Activated naive CD4-positive, alpha-beta T cell treated with anti-CD3 and anti-CD28 coated beads, Interleukin-2, amount 10 ng/mL, durations not matched to agents 7 days and 5 days (primary cell): ENCODE measurements at regions not wholly inside any gene's neighbourhood (a gene's known extent, or its start where the extent isn't known, plus 50 kb on each side); places are given as distances from the start of the nearest gene placed in this dataset.

ENCODE experiments used
- CTCF ChIA-PET: fragments of 350-600 bp; sonication (Branson Sonifier 250); formaldehyde crosslinking; loops from one replicate; lab custom pipeline; 2021; ENCODE audit warnings: antibody characterized with exemption; lab: Charles Lee
- DNase-seq: peaks from one replicate; pipeline ENCODE4 v3.0.0-alpha.2; 2020
- H3K27ac Mint-ChIP-seq: one replicate; pipeline ENCODE4 v1.8.0; 2021; ENCODE audit warnings: mild to moderate bottlenecking, moderate library complexity, mixed read lengths
- H3K27me3 Mint-ChIP-seq: one replicate; pipeline ENCODE4 v1.8.0; 2021; ENCODE audit warnings: mild to moderate bottlenecking, mixed read lengths
- H3K36me3 Mint-ChIP-seq: one replicate; pipeline ENCODE4 v1.8.0; 2021; ENCODE audit warnings: mixed read lengths
- H3K4me1 Mint-ChIP-seq: one replicate; pipeline ENCODE4 v1.8.0; 2021; ENCODE audit warnings: mixed read lengths
- H3K4me3 Mint-ChIP-seq: one replicate; pipeline ENCODE4 v1.8.0; 2021; ENCODE audit warnings: mild to moderate bottlenecking, moderate library complexity, mixed read lengths
- H3K9me3 Mint-ChIP-seq: one replicate; pipeline ENCODE4 v1.8.0; 2021; ENCODE audit warnings: mixed read lengths

DNA sequence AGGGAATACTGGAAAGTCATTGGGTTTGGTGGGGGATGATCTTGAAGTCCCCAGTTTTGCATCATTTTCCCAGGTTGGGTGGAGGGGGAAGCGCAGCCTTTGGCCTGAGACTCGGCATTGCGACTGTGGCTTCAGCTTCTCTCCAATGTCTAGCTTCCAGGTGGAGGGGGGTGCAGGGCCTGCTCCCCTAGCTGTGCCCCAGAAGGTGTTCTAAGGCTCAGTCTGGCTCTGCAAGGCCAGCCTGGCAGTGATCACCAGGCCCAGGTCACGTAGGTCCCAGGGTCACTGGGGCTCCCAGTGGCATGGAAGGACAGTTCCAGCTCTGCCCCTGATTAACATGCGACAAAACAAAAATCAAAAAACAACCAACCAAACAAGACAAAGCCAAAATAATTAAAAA, 56.9 kb upstream of the HAAO start:
- H3K36me3 Mint-ChIP-seq: no peaks in the 10 kb centered on the region
- no peaks in the 10 kb centered on the region for H3K4me1 Mint-ChIP-seq
- no peak overlapping the region for H3K27ac Mint-ChIP-seq
- H3K4me3 Mint-ChIP-seq: no peak overlapping the region
- no peak for DNase-seq
- peaks cover 16% of the 10 kb centered on the region for H3K27me3 Mint-ChIP-seq
- no peaks in the 10 kb centered on the region for H3K9me3 Mint-ChIP-seq
- CTCF ChIA-PET: interaction anchor here (0.5 to 2.2 kb wide), 4 partner anchors 11 to 380 kb away, joined by 3 to 10 read pairs (median 4); no protein-coding TSS in a partner anchor

DNA sequence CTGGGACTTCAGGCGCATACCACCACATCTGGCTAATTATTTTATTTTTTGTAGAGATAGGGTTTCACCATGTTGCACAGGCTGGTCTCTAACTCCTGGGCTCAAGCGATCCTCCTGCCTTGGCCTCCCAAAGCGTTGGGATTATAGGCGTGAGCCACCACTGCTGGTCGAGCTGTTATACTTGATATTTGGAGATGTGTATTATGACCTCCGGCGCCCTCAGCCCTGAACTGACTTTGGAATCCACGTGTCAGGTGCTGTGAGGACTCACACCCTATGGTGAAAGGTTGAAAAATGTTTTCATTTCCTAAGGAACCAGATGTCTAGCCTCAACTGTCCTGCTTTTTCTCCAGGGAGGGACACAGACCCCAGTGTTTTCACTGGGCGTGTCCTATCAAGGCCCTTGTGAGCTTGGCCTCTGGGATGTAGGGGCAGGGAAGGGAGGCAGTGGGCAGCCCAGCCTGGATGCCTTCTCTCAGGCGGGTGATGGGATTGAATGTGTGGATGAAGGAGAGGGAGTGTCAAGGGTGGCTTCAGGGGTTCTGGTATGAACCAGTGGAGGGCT, 56.4 kb upstream of the HAAO start:
- no peaks in the 10 kb centered on the region for H3K9me3 Mint-ChIP-seq
- no peak overlapping the region for H3K4me3 Mint-ChIP-seq
- no peak overlapping the region for H3K27ac Mint-ChIP-seq
- CTCF ChIA-PET: interaction anchor here (0.6 to 2.2 kb wide), 4 partner anchors 21 to 459 kb away, joined by 3 to 10 read pairs (median 4); no protein-coding TSS in a partner anchor
- H3K4me1 Mint-ChIP-seq: no peaks in the 10 kb centered on the region
- peaks cover 20% of the 10 kb centered on the region for H3K27me3 Mint-ChIP-seq
- no peak for DNase-seq
- no peaks in the 10 kb centered on the region for H3K36me3 Mint-ChIP-seq

DNA sequence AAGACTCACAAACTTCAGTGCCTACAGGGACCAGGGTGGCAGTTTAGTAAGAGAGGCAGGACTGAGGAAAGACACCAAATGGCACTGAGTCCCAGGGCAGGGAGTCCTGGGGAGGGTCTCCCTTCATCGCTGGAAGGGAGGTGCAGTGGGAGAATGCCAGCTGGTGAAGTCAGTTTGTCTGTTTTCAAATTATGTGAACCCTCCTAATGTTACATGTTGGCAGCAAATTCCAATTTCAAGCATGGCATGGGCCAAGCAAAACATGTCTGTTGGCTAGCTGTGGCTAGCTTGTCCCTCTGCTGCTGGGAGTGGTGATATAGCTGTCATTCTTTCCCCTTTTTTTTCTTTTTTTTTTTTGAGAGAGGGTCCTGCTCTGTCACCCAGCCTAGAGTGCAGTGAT, 55.9 kb upstream of the HAAO start:
- peaks cover 26% of the 10 kb centered on the region for H3K27me3 Mint-ChIP-seq
- no peaks in the 10 kb centered on the region for H3K4me1 Mint-ChIP-seq
- no peak overlapping the region for H3K4me3 Mint-ChIP-seq
- H3K9me3 Mint-ChIP-seq: no peaks in the 10 kb centered on the region
- DNase-seq: no peak
- H3K27ac Mint-ChIP-seq: no peak overlapping the region
- no peaks in the 10 kb centered on the region for H3K36me3 Mint-ChIP-seq
- CTCF ChIA-PET: interaction anchor here (0.6 to 1.1 kb wide), 2 partner anchors 21 to 459 kb away, joined by 3 to 4 read pairs; no protein-coding TSS in a partner anchor

DNA sequence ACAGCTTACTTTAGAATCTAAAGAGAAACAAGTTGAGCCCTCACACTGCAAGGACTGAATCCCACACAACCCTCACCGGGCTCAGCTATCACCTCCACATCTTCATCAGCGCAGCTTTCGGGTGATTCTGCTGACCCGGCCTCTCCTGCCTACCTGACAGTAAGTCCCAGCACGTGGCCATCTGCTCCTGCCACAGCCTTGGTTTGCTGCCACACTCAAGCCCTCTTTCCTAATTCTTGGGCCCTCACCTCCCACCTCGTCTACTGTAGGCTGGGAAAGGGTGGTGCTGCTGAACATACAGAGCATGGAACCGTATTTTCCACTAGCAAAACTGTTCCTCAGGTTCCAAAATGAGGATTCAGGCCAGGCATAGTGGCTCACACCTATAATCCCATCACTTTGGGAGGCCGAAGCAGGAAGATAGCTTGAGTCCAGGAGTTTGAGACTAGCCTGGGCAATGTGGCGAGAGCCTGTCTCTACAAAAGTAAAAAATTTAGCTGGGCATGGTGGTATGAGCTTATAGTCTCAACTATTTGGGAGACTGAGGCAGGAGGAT, 55.3 kb upstream of the HAAO start:
- no peaks in the 10 kb centered on the region for H3K9me3 Mint-ChIP-seq
- H3K27ac Mint-ChIP-seq: no peak overlapping the region
- H3K4me3 Mint-ChIP-seq: no peak overlapping the region
- peaks cover 29% of the 10 kb centered on the region for H3K27me3 Mint-ChIP-seq
- no peaks in the 10 kb centered on the region for H3K36me3 Mint-ChIP-seq
- DNase-seq: no peak
- CTCF ChIA-PET: interaction anchor here (0.6 to 1.1 kb wide), 2 partner anchors 20 to 460 kb away, joined by 3 to 4 read pairs; no protein-coding TSS in a partner anchor
- H3K4me1 Mint-ChIP-seq: no peaks in the 10 kb centered on the region

DNA sequence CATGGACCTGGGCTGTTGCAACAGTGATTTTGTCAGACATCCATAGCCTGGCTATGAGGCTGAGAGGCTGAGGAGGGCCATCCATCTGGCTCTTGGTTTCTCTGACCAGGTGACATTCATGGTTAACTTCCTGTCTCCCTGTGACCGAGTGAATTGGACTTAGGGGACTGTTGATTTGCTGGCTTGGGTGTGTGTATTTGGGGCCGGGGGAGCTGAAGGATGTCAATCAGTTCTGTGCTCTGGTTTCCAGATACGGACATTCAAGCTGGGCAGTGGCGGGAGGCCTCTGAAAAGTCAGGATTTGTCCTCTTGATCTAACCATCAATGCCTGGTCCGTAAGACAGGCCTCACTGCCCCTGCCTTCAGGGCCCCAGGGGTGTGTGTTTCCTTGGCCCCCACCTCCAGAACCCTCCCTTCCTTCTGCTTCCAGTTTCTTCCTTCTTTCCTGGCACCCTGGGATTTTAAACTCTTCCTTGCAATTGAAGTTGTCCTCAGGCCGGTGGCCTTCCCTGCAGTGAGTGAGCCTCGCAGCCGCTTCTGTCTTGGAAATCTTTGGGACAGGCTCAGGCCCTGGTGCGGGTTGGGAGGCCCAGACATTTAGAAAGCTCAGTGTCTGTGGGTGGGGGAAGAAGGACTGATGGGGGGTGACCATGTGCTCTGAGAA, 54.7 kb upstream of the HAAO start:
- DNase-seq: no peak
- Mint-ChIP-seq H3K4me3 (no peak overlapping the region), H3K36me3 (no peaks in the 10 kb centered on the region), H3K27ac (no peak overlapping the region), H3K27me3 (peaks cover 29% of the 10 kb centered on the region), H3K9me3 (no peaks in the 10 kb centered on the region), H3K4me1 (no peaks in the 10 kb centered on the region)
- CTCF ChIA-PET: no interaction called here

DNA sequence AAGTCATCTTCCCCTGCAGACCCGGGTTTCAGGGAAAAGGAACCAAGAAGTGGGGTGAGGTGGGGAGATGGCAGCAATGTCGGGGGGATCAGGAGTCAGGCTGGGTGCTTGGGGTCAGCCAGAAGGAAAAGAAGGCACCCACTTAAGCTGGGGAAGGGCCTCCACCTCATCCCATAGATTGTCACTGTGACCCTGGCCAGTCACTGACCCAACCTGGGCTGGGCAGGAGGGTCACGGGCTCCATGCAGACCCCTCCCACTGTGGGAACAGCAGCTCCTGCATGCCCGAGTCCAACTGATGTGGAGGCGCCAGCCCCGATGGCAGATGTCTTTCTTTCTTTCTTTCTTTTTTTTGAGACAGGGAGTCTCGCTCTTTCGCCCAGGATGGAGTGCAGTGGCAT, 53.6 kb upstream of the HAAO start:
- no peak for DNase-seq
- Mint-ChIP-seq H3K9me3 (no peaks in the 10 kb centered on the region), H3K4me1 (no peaks in the 10 kb centered on the region), H3K27me3 (peaks cover 34% of the 10 kb centered on the region), H3K4me3 (no peak overlapping the region), H3K27ac (no peak overlapping the region), H3K36me3 (no peaks in the 10 kb centered on the region)
- CTCF ChIA-PET: interaction anchor here (1.3 kb wide), 1 partner anchor 17 kb away, joined by 3 read pairs; no protein-coding TSS in a partner anchor

DNA sequence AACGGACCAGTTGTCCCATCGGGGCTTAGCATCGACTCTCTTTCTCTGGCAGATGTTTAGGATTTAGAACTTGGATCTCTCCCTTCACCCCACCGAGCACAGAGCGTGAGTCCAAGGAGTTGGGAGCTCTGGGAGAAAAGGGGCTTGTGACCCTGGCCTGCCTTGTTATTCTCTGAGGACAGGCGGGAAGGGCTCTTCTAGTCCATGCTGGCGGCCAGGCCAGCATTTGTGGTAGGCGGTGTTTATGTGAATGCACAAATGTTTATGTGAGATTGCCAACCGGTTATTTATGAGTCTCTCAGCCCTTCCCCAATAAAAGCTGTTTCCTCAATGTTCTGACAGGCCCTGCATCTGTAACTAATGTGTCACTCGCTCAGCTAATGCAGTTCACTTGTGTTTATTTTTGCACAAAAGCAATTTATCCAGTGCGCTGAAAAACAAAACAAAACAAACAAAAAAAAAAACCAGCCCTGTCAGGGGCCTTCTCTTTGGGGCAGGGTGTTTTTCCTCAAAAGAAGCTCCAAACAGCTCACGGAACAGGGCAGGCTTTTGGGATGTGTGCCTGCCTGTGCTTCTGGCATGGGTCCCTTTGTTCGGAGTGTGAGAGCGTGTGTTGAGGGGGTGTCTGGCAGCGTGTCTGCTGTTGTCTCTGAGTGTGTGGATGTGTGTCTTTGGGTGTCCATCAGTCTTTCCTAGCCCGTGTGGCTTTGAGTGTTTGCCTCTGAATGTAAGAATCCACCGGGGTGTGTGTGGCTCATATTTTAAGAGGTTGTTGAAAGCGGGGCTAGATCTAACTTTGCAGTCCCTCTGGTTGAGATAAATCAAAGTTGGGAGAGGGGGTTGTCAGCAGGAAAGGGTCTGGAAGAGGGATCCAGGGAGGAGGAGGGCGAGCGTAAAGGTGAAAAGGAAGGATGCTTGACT, 52.8 kb upstream of the HAAO start:
- no peak overlapping the region for H3K4me3 Mint-ChIP-seq
- H3K27ac Mint-ChIP-seq: no peak overlapping the region
- CTCF ChIA-PET: interaction anchor here (0.6 to 1.3 kb wide), 2 partner anchors 16 to 83 kb away, joined by 3 read pairs; no protein-coding TSS in a partner anchor
- H3K9me3 Mint-ChIP-seq: no peaks in the 10 kb centered on the region
- H3K4me1 Mint-ChIP-seq: no peaks in the 10 kb centered on the region
- H3K27me3 Mint-ChIP-seq: peaks cover 37% of the 10 kb centered on the region
- no peak for DNase-seq
- H3K36me3 Mint-ChIP-seq: no peaks in the 10 kb centered on the region

DNA sequence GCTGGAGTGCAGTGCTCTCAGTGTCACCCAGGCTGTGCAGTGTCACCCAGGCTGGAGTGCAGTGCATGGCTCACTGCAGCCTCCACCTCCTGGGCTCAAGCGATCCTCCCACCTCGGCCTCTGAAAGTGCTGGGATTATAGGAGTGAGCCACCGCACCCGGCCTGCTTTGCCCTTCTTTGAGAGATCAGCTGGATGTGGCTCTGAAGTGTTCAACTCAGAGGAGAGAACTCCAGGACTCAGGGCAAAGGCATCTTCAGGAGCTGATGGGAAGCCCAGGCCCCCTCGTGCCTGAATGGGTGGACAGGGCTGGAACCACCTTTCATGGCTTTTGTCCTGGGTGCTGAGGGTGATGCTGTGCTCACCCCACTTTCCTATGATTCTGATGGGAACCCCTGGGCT, 52.0 kb upstream of the HAAO start:
- Mint-ChIP-seq H3K27ac (no peak overlapping the region), H3K4me1 (no peaks in the 10 kb centered on the region), H3K27me3 (peaks cover 37% of the 10 kb centered on the region), H3K4me3 (no peak overlapping the region), H3K9me3 (no peaks in the 10 kb centered on the region), H3K36me3 (no peaks in the 10 kb centered on the region)
- CTCF ChIA-PET: no interaction called here
- no peak for DNase-seq

DNA sequence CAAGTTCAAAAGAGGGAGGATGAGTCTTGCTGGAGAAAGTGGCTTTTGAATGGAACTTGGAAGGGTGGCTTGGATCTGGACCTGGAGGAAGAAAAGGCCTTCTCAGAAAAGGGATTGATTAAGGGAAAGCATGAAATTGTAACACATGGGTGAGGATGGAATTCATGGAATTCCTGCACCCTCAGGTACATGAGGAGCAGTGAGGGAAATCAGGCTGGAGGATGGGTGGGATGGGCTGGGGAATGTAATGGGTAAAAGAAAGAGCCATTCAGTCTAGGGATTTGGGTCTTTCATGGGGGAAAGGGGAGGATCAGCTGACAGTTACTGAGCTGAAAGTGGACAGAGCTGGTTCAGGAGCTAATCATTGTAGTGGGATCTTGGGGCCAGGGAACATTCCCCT, 51.2 kb upstream of the HAAO start:
- H3K27me3 Mint-ChIP-seq: peaks cover 32% of the 10 kb centered on the region
- CTCF ChIA-PET: no interaction called here
- H3K27ac Mint-ChIP-seq: no peak overlapping the region
- DNase-seq: no peak
- H3K4me3 Mint-ChIP-seq: no peak overlapping the region
- no peaks in the 10 kb centered on the region for H3K9me3 Mint-ChIP-seq
- H3K4me1 Mint-ChIP-seq: no peaks in the 10 kb centered on the region
- no peaks in the 10 kb centered on the region for H3K36me3 Mint-ChIP-seq

DNA sequence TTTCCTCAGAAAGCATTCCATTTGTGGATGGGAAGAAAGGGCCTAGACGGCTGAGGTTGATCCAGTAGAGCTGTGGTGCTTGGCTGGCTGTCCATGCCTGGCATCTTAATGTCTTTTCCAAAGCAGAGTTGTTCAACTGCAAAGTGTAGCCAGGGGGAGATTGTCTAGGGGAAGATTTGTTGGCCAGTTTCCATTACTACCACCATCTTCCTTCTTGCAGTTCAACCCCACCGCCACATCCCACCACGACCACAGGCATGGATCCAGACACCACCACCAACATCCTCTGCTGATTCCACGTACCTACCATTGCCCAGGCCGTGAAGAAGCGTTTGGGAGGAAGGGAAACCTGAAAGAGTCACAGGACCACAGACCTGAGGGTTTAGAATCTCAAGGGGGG, 50.7 kb upstream of the HAAO start:
- Mint-ChIP-seq H3K9me3 (no peaks in the 10 kb centered on the region), H3K4me1 (no peaks in the 10 kb centered on the region), H3K27ac (no peak overlapping the region), H3K27me3 (peaks cover 32% of the 10 kb centered on the region), H3K4me3 (no peak overlapping the region), H3K36me3 (no peaks in the 10 kb centered on the region)
- no peak for DNase-seq
- CTCF ChIA-PET: no interaction called here

DNA sequence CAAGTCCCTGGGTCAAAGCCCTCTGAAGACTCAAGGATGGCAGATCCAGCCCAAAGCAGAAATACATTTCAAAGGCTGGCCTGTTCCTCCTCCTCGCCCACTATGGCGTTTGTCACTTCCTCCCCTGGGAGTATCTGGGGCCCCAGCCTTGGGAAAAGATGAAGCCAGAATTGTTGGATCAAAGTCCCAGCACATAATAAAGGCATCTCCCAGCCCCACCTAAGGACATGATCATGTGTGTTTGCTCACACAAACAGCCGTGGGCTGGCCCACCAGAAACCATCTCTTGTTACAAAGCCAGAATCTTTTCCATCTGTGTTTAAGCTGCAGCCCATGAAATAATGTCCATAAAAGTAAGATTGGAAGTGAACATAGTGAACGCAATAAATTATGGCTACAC, 50.1 kb upstream of the HAAO start:
- H3K27ac Mint-ChIP-seq: no peak overlapping the region
- no peak for DNase-seq
- peaks cover 32% of the 10 kb centered on the region for H3K27me3 Mint-ChIP-seq
- CTCF ChIA-PET: no interaction called here
- H3K36me3 Mint-ChIP-seq: no peaks in the 10 kb centered on the region
- H3K4me1 Mint-ChIP-seq: no peaks in the 10 kb centered on the region
- H3K4me3 Mint-ChIP-seq: no peak overlapping the region
- no peaks in the 10 kb centered on the region for H3K9me3 Mint-ChIP-seq
